ENCODE measurements at regions not wholly inside any gene's neighbourhood (a gene's known extent, or its start where the extent isn't known, plus 50 kb on each side); places are given as distances from the start of the nearest gene placed in this dataset.
"Not testable (repeated sequence)": the region's sequence is repeated elsewhere in the genome, so short reads cannot be mapped to it uniquely, and the experiment has no call there.

DNA sequence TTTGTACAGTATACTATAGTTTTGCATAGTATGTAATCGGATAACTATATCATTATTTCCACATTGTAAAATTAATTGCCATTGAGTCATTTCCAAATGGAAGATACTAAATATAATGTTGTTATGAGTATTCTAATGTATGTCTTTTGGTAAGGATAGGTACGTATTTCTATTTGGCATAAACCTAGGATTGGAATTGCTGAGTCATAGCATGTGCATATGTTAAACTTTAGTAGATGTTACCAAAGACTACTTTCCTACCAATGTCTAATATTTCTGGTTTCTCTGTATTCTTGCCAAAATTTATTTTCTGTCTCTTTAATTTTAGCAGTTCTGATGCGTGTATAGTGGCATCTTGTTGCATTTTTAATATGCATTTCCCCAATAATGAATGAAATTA lies 825.1 kb upstream of the ARRDC3 start:
- Histone ChIP-seq H3K9me3 (peaks cover 0 to 28% (median 0%) of the 10 kb centered on the region in 11 donors), H3K27me3 (no peaks in the 10 kb centered on the region), H3K36me3 (no peaks in the 10 kb centered on the region), H3K27ac (no peak overlapping the region), H3K4me1 (no peaks in the 10 kb centered on the region), H3K4me3 (no peak overlapping the region)
- 83 to 86% methylated on average over 3 of the region's 3 CpGs for WGBS, 2 donors
- DNase-seq (no peak), ATAC-seq (no peak)
- intact Hi-C loops (cut with DNase I): no loop called here
- TF ChIP-seq, protein P1, sequence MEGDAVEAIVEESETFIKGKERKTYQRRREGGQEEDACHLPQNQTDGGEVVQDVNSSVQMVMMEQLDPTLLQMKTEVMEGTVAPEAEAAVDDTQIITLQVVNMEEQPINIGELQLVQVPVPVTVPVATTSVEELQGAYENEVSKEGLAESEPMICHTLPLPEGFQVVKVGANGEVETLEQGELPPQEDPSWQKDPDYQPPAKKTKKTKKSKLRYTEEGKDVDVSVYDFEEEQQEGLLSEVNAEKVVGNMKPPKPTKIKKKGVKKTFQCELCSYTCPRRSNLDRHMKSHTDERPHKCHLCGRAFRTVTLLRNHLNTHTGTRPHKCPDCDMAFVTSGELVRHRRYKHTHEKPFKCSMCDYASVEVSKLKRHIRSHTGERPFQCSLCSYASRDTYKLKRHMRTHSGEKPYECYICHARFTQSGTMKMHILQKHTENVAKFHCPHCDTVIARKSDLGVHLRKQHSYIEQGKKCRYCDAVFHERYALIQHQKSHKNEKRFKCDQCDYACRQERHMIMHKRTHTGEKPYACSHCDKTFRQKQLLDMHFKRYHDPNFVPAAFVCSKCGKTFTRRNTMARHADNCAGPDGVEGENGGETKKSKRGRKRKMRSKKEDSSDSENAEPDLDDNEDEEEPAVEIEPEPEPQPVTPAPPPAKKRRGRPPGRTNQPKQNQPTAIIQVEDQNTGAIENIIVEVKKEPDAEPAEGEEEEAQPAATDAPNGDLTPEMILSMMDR (IDR thresholded peaks at IDR 0.05): no peak

DNA sequence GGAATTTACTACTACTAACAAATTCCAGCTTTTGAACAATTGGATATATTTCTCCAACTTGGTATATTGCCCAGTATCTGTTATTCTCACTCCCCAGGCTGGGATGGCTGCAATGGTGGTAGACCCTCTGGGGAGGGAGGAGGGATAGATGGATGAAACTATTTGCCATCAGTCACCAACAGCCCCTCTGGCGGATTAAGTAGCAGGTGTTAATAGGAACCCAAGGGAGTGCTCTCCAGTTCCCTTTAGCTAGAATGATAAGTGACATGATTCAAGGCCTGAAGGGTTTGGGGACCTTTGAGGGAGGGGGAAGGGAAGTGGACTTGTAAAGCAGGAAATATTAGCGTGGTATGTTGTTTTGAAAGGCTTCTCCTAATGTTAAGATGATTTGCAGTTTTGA lies 824.0 kb upstream of the ARRDC3 start:
- Histone ChIP-seq H3K27ac (no peak overlapping the region), H3K27me3 (no peaks in the 10 kb centered on the region), H3K4me3 (no peak overlapping the region), H3K36me3 (no peaks in the 10 kb centered on the region), H3K9me3 (peaks cover 0 to 20% (median 0%) of the 10 kb centered on the region in 11 donors), H3K4me1 (no peaks in the 10 kb centered on the region)
- ATAC-seq (no peak), DNase-seq (no peak)
- TF ChIP-seq, protein P1 (IDR thresholded peaks at IDR 0.05): no peak
- intact Hi-C loops (cut with DNase I): no loop called here
- WGBS, 2 donors: 28 to 36% methylated on average over 2 of the region's 2 CpGs

GRCh38 chr5:92206681-92207080 lies 823.6 kb upstream of the ARRDC3 start:
- 75 to 79% methylated on average over 5 of the region's 5 CpGs for WGBS, 2 donors
- Histone ChIP-seq H3K27ac (no peak overlapping the region), H3K4me3 (no peak overlapping the region), H3K4me1 (no peaks in the 10 kb centered on the region), H3K9me3 (peaks cover 0 to 20% (median 0%) of the 10 kb centered on the region in 11 donors), H3K27me3 (no peaks in the 10 kb centered on the region), H3K36me3 (no peaks in the 10 kb centered on the region)
- TF ChIP-seq, protein P1 (IDR thresholded peaks at IDR 0.05): no peak
- intact Hi-C loops (cut with DNase I): no loop called here
- no peak for ATAC-seq
- no peak for DNase-seq

GRCh38 chr5:92199035-92199434 lies 815.9 kb upstream of the ARRDC3 start:
- 91 to 92% methylated on average over 19 to 23 of the region's 27 CpGs for WGBS, 2 donors
- H3K9me3 ChIP-seq; ATAC-seq; H3K4me1 ChIP-seq; H3K27me3 ChIP-seq; intact Hi-C loops (cut with DNase I); H3K4me3 ChIP-seq; DNase-seq; H3K36me3 ChIP-seq; H3K27ac ChIP-seq: not testable (repeated sequence)

- ATAC-seq (no peak), DNase-seq (no peak)
- WGBS, 2 donors: 73 to 77% methylated on average over 1 of the region's 1 CpG
- Histone ChIP-seq H3K27me3 (no peaks in the 10 kb centered on the region), H3K36me3 (no peaks in the 10 kb centered on the region), H3K9me3 (no peaks in the 10 kb centered on the region), H3K4me3 (no peak overlapping the region), H3K27ac (no peak overlapping the region), H3K4me1 (no peaks in the 10 kb centered on the region)
- intact Hi-C loops (cut with DNase I): no loop called here
- TF ChIP-seq, protein P1 (IDR thresholded peaks at IDR 0.05): no peak
Observed at GRCh38 chr5:92181656-92182055, 798.5 kb upstream of the ARRDC3 start.

Data from heart right ventricle (tissue), 16 donors.